Fibroblast of skin of abdomen (primary cell): ENCODE measurements at regions not wholly inside any gene's neighbourhood (a gene's known extent, or its start where the extent isn't known, plus 50 kb on each side); places are given as distances from the start of the nearest gene placed in this dataset.

Experiments
- DNase-seq: peaks from one replicate; pipeline ENCODE4 v3.0.0-alpha.2; 2013

DNA sequence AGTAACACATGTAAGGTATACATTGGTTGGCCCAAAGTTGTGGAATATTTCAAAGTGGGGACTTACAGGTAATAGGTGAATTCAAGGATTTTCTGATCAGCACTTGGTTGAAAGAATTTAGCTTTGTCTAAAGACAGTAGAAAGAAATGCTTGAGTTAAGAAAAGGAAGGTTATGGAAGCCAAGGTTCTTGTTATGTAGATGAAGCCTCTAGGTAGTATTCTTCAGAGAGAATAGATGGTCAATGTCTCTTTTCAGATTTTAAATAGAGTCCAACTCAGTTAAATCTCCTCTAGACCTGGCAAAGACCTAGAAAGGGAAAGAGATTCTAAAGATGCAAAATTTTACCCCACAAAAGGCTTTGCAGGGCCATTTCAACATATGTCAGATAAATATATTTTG is 157.4 kb downstream of the ANKRD30B start:
- DNase-seq = no peak

DNA sequence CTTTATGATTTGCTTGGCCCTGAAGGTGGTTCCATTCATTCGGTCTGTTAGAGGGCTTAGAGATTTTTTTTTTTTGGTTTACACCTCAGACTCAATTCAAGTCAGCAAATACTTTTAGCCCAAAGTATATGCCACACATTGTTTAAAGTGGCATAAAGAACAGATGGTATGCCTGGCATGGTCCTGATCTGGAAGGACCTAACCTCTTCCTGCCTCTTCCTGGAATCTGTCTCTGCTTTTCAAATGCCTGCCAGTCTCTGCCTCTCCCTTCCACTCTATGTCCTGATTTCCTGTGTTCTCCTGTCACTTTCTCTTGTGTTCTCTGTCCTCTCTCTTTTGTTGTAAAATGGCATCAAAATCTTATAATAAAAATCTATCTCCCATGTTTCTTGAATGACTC is 158.0 kb downstream of the ANKRD30B start:
- no peak for DNase-seq

DNA sequence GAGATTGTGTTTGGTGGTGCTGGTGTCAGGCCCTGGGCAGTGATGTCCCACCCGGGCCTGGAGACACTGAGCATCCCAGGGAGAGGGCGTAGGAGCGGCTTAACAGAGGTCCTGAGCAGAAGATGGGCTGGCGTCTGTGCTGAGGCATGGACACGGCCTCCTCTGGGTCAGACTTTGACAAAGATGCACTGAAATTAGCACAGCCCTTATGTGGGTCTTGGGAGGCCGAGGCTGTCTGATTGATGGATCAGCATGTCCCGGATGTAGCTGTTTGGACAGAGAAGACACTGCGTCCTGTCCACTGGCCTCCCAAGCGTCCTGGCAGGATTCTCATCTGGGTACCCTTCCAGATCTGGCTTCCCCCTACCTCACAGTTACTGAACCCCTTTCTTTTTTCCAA is 159.4 kb downstream of the ANKRD30B start:
- no peak for DNase-seq

DNA sequence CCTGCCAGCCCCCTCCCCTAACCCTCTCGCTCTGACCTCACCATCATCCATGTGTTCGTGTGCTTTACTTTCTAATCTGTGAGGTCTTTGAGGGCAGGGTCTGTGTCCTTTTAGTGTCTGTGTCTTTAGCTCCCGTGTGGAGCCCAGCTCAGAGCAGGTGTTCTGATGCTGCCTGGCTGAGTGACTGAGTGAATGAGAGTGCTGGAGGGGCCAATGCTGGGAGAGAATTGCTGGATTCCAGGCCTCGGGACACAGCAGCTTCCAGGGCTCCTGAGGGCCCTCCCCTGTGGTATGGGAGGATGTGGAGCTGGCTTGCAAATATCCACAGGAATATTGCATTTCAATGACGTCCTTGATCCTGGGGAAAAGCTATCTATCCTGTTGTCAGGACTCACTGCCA is 160.6 kb downstream of the ANKRD30B start:
- DNase-seq = no peak

DNA sequence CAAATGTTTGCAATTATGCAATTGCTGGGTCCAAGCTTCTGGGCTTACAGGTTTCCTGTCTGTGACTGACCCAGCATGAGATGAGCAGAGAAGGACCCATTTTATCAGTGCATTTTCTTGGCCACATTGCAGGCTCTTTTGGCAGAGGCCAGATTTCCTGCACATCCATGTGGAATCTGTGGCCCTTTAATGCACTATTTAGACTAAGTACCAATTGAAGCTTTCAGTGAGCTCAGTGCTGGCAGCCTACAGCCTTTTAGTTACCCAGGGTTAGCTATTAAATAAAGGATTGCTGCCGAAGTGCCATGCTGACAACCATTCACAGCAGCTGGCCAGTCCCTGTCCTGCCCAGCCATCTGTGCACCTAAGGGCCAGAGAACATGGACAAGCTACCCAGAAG is 165.0 kb downstream of the ANKRD30B start:
- no peak for DNase-seq

GRCh38 chr18:14914121-14914520 is 166.1 kb downstream of the ANKRD30B start:
- DNase-seq = no peak

- DNase-seq = peak; percentile 34
Observed at GRCh38 chr18:14914771-14915170, 166.8 kb downstream of the ANKRD30B start.

- no peak for DNase-seq
Observed at GRCh38 chr18:14916181-14916580, 168.2 kb downstream of the ANKRD30B start.

DNA sequence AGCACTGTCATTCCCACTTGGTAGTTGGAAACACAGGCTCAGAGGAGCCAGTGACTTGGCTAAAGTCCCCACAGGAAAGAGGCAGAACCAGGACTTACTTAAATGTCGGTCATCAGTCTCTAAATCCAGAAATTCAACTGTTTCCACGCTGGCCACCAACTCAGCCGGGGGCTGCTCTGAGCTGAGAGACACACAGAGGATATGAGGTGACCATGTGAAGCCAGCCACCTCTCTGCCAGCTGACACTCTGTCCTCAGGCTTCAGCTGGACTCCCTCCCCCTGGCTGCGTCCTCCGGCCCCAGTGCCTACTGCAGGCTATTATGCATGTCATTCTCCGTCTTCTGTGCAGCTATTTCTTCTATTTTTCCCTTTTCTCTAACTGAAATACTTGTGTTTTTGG is 168.9 kb downstream of the ANKRD30B start:
- DNase-seq = no peak

DNA sequence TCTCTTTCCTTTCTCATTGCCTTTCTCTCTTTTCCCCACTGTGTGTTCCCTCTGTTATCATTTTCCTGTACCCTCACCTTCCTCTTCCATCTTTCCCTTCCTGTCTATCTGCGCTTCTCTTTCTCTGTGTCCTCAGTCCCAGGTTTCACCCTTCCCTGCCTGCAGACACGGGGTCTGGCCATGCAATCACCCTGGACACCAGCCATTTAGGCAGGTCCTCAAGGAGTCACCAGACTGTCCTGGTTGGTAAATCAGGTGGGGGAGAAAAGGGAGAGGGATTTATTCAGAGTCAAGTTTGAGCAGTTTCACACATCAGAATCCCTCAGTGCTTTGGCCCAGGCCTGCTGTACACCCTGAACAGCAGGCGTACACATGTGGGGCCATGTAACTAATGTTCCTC is 169.3 kb downstream of the ANKRD30B start:
- no peak for DNase-seq

- no peak for DNase-seq
Observed at GRCh38 chr18:14919666-14920065, 171.7 kb downstream of the ANKRD30B start.

DNA sequence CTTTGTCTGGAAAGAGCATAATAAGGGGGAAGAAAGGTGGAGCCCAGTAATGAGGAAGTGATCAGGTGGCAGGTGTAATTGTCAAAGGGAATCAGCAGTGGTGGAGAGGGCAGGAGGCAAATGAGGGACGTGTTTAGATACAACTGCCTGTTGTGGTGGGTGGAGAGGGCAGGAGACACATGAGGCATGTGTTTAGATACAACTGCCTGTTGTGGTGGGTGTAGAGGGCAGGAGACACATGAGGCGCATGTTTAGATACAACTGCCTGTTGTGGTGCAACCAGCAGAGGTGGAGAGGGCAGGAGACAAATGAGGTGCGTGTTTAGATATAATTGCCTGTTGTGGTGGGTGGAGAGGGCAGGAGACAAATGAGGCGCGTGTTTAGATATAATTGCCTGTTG is 173.1 kb downstream of the ANKRD30B start:
- DNase-seq = no peak

DNA sequence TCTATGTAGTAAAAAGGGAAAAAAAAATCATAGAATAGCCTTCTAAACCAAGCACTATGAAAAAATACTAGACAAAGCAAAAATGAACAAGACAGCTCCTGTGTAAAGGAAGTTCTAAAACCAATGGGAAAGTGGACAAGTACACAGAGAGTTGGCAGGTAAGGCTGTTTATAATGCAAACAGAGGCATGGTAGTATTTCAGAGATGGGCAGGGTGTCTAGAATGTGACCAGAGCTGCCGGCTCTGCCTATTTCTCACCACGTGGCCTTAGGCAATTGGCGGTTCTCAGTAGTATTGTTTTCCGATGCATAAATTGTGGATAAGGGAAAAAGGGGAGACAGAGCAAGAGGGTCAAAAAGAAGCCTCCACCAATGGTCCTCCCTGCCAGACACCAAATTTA is 173.6 kb downstream of the ANKRD30B start:
- no peak for DNase-seq

DNA sequence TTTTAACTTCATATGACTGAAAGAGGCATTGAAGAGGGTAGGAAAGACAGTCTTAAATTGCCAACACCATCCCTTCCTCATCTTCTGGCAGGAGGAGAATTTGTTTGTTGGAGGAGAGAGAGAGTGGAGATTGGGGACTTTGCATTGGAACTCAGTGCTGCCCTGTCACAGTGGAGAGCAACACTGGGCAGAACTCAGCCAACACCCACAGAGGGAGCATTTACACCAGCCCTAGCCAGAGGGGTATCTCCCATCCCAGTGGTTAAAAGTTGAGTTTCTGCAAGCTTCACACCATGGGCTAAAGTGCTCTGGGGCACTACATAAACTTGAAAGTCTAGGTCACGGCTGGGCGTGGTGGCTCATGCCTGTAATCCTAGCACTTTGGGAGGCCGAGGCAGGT is 174.1 kb downstream of the ANKRD30B start:
- DNase-seq = no peak

DNA sequence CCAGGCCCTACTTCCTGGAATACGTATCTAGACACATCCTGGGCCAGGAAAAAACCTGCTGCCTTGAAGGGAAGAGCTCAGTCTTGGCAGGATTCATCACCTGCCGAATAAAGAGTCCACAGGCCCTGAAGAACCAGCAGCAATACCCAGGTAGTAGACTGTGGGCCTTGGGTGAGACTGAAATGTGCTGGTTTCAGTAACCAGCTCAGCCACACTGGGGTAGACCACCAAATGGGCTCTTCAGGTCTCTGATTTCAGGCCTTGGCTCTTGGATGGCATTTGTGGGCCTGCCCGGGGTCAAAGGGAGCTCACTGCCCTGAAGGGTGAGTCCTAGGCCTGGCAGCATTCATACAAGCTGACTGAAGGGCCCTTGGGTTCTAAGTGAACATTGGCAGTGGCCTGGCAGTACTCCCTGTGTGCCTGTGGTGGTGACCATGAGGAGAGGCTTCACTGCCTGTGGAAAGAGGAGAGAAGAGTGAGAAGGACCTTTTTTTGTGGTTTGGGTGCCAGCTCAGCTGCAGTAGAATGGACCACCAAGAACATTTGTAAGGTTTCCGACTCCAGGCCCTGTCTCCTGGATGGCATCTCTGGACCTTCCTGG is 175.1 kb downstream of the ANKRD30B start:
- no peak for DNase-seq

DNA sequence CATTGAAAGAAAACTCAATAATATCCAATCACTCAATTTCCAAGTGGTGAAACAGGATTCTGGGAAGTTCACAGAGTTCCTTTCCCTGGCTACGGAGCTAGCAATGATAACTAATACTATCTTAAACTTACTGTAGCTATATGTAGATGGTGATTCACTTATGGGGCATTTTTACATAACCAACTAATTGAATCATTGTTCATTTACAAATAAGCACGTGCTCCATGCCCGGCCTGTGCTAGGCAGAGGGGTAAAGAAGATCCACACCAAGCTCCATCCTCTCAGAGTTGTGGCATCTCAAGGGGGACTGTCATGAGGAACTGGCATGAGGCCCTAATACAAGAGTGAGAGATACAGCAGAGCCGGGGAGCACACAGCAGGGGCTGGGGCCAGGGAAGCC is 176.3 kb downstream of the ANKRD30B start:
- peak; percentile 6 for DNase-seq

GRCh38 chr18:14925281-14925709 is 177.3 kb downstream of the ANKRD30B start:
- DNase-seq = peak; percentile 17

DNA sequence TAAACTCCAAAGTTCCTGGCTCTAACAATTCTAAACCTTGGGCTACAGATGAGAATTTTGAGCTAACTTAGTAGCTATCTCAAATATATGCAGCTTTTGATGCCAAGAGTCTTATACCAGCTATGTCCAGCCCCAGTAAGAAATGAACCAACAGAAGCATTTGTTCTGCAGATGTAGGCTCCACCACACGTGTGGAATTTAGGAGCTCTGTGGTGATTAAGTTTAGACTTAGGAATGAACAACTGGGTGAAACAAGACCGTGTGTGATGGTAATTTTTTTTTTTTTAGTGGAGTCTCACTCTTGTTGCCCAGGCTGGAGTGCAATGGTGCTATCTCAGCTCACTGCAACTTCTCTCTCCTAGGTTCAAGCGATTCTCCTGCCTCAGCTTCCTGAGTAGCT is 179.7 kb downstream of the ANKRD30B start:
- DNase-seq = peak; percentile 2

DNA sequence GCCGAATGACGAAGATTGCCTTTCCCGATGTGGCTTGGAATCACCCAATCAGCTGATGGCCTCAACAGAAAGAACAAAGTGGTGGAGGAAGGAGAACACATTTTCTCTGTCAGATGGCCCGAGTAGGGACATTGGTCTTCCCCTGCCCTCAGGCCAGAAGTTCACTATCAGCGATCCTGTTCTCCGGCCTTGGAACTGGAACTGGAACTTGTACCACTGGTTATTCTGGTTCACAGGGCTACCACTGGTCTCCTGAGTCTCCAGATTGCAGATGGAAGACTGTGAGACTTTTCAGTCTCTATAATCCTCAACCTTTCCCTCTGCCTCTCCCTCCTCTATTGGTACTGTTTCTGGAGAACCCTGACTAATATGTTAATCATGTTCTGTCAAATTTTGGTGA is 180.4 kb downstream of the ANKRD30B start:
- no peak for DNase-seq

DNA sequence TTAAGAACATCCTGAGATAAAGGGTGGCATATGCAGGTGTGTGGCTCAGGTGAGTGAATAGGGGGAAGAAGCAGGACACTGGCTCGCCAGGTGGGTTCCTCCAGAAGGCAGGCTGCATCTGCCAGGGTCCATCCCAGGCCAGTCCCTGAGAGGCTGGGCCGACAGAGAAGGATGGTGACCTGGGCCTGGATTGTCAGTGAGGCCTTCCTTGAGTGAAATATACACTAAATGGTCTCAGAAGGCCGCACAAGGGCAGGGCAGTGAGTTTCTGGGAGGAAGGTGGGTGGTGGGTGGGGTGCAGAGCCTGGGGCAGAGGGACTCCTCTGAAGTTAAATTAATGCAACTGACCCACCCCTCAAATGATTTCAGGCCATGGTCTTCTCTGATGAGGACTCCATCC is 182.1 kb downstream of the ANKRD30B start:
- no peak for DNase-seq

- no peak for DNase-seq
Observed at GRCh38 chr18:14930576-14930975, 182.6 kb downstream of the ANKRD30B start.

- DNase-seq = no peak
Observed at GRCh38 chr18:14933049-14933851, 185.3 kb downstream of the ANKRD30B start.

GRCh38 chr18:14933964-14934363 is 186.0 kb downstream of the ANKRD30B start:
- no peak for DNase-seq

DNA sequence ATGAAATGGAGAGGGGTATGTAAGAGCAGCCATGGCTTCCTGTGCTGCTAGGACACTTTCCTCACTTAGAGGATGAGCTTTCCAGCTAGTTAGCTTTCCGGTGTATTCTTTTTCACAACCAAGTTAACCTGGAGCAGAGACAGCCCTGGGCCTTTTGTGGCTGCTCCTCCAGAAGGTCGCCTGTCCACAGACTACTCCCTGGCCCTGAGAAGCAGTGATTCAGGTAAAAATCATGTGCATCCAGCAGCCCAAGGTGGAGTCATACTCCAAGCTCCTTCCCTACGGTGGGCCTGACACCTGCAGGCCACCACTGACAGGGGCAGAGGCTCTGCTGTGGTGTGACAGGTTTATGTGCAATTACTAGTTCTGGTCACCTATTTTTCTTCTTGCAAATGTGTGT is 187.2 kb downstream of the ANKRD30B start:
- DNase-seq = no peak

DNA sequence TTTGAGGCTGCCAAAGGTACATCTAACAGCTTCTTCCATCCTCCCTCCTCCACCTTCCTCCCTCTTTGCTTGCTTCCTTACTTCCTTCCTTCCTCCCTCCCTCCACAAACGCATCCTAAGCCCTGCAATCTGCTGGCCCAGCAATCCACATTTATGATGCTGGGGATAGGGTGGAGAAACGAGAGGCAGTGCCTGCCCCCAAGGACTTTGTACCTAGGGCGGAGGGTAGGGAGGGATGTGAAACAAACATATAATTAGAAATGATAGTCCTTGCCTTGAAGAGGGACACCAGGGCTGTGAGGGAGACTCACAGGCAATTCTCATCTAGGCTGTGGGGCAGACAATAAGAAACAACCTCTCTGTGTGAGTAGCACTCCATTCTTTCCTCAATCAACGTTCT is 188.3 kb downstream of the ANKRD30B start:
- DNase-seq = no peak
